ENCODE measurements at regions not wholly inside any gene's neighbourhood (a gene's known extent, or its start where the extent isn't known, plus 50 kb on each side); places are given as distances from the start of the nearest gene placed in this dataset.

DNA sequence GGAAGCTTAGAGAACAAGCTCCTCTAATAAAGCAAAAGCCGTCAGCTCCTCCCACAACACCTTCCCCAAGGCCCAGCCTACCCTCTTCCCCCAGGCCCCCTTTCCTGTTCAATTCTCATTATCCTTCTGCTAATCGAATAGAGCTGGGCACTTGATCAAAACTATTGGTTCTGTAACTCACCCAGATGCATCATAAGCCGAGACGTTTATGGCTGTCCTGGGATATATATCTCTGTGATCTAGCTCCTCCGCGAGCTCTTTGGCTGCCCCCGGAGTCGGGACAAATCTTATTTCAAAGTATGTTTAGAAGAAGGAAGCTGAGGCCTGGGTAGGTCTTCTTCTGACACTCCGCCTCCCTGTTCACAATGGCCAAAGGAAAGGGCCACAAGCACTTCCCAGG is 88.3 kb upstream of the KLHL29 start:
- ATAC-seq (no peak), DNase-seq (no peak)
- no peak overlapping the region for H3K27ac ChIP-seq (ENCODE audit: low read length)
- no peak overlapping the region for H3K27ac Mint-ChIP-seq
- no peak overlapping the region for H3K4me3 Mint-ChIP-seq
- no peaks in the 10 kb centered on the region for H3K9me3 Mint-ChIP-seq
- H3K36me3 ChIP-seq (ENCODE audit: control insufficient read depth, insufficient read depth, low read length) = no peaks in the 10 kb centered on the region
- no peaks in the 10 kb centered on the region for H3K4me1 ChIP-seq (ENCODE audit: control insufficient read depth, insufficient read depth, low read length)
- no peaks in the 10 kb centered on the region for H3K36me3 Mint-ChIP-seq
- H3K27me3 Mint-ChIP-seq (ENCODE audit: low read depth in 2 of 2) = peaks cover 6 to 17% of the 10 kb centered on the region in 2 donors
- H3K27me3 ChIP-seq (ENCODE audit: control insufficient read depth, insufficient read depth, low read length) = no peaks in the 10 kb centered on the region
- intact Hi-C loops (cut with micrococcal nuclease) = no loop called here
- H3K9me3 ChIP-seq (ENCODE audit: control insufficient read depth, insufficient read depth, low read length) = no peaks in the 10 kb centered on the region
- TF ChIP-seq, protein P1, sequence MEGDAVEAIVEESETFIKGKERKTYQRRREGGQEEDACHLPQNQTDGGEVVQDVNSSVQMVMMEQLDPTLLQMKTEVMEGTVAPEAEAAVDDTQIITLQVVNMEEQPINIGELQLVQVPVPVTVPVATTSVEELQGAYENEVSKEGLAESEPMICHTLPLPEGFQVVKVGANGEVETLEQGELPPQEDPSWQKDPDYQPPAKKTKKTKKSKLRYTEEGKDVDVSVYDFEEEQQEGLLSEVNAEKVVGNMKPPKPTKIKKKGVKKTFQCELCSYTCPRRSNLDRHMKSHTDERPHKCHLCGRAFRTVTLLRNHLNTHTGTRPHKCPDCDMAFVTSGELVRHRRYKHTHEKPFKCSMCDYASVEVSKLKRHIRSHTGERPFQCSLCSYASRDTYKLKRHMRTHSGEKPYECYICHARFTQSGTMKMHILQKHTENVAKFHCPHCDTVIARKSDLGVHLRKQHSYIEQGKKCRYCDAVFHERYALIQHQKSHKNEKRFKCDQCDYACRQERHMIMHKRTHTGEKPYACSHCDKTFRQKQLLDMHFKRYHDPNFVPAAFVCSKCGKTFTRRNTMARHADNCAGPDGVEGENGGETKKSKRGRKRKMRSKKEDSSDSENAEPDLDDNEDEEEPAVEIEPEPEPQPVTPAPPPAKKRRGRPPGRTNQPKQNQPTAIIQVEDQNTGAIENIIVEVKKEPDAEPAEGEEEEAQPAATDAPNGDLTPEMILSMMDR (IDR thresholded peaks at IDR 0.05) = no peak
- 92% methylated on average over 9 of the region's 9 CpGs for WGBS (ENCODE audit: insufficient coverage)
- H3K4me1 Mint-ChIP-seq = no peaks in the 10 kb centered on the region
- H3K4me3 ChIP-seq (ENCODE audit: low read length) = no peak overlapping the region

DNA sequence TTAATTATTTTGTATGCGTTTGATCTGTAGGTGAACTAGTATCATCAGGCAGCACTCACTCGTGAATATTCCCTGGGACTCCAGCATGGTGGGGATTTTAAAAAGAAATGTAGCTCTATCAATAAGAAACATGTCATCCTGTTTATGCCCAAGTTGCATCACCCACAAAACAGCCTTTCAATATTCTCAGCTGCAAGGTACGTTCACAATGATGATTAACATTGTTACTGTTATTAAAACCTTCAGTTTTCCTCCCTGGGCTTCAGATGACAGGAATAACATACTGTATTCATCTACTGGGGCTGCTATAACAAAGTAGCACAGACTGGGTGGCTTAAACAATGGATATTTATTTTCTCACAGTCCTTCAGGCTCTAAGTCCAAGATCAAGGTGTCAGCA is 87.9 kb upstream of the KLHL29 start:
- Histone ChIP-seq H3K27ac (ENCODE audit: low read length) (no peak overlapping the region), H3K9me3 (ENCODE audit: control insufficient read depth, insufficient read depth, low read length) (no peaks in the 10 kb centered on the region), H3K27me3 (ENCODE audit: control insufficient read depth, insufficient read depth, low read length) (no peaks in the 10 kb centered on the region), H3K4me1 (ENCODE audit: control insufficient read depth, insufficient read depth, low read length) (no peaks in the 10 kb centered on the region), H3K36me3 (ENCODE audit: control insufficient read depth, insufficient read depth, low read length) (no peaks in the 10 kb centered on the region), H3K4me3 (ENCODE audit: low read length) (no peak overlapping the region)
- Mint-ChIP-seq H3K9me3 (no peaks in the 10 kb centered on the region), H3K4me1 (no peaks in the 10 kb centered on the region), H3K36me3 (no peaks in the 10 kb centered on the region), H3K27me3 (ENCODE audit: low read depth in 2 of 2) (peaks cover 6 to 17% of the 10 kb centered on the region in 2 donors), H3K27ac (no peak overlapping the region), H3K4me3 (no peak overlapping the region)
- DNase-seq = no peak
- ATAC-seq = no peak
- intact Hi-C loops (cut with micrococcal nuclease) = no loop called here
- 63% methylated on average over 3 of the region's 3 CpGs for WGBS (ENCODE audit: insufficient coverage)
- TF ChIP-seq, protein P1 (IDR thresholded peaks at IDR 0.05) = no peak

DNA sequence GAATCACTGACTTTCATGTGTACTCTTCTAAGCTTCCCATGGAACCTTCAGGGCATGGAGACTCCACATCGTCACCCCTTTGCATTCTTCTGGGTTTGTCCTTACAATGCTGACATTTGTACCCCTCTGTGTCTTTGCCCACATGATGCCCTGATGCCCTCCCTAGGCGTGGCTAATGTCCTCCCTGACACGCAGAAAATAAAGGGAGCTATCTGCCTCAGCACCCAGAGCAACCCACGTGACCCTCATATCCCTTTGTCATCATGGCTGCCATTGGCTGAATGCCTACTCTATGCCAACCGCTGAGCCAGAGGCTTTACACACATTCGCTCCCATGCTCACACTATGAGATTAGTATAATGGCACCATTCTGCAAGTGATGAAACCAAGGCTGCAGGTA is 86.4 kb upstream of the KLHL29 start:
- no peaks in the 10 kb centered on the region for H3K9me3 Mint-ChIP-seq
- H3K27me3 ChIP-seq (ENCODE audit: control insufficient read depth, insufficient read depth, low read length) = no peaks in the 10 kb centered on the region
- H3K36me3 Mint-ChIP-seq = no peaks in the 10 kb centered on the region
- H3K4me3 ChIP-seq (ENCODE audit: low read length) = no peak overlapping the region
- H3K9me3 ChIP-seq (ENCODE audit: control insufficient read depth, insufficient read depth, low read length) = no peaks in the 10 kb centered on the region
- intact Hi-C loops (cut with micrococcal nuclease) = no loop called here
- H3K27ac ChIP-seq (ENCODE audit: low read length) = no peak overlapping the region
- H3K4me1 ChIP-seq (ENCODE audit: control insufficient read depth, insufficient read depth, low read length) = no peaks in the 10 kb centered on the region
- DNase-seq (no peak), ATAC-seq (no peak)
- WGBS (ENCODE audit: insufficient coverage) = 91% methylated on average over 6 of the region's 6 CpGs
- H3K36me3 ChIP-seq (ENCODE audit: control insufficient read depth, insufficient read depth, low read length) = no peaks in the 10 kb centered on the region
- no peaks in the 10 kb centered on the region for H3K4me1 Mint-ChIP-seq
- peaks cover 6 to 17% of the 10 kb centered on the region in 2 donors for H3K27me3 Mint-ChIP-seq (ENCODE audit: low read depth in 2 of 2)
- no peak overlapping the region for H3K4me3 Mint-ChIP-seq
- TF ChIP-seq, protein P1 (IDR thresholded peaks at IDR 0.05) = no peak
- no peak overlapping the region for H3K27ac Mint-ChIP-seq

DNA sequence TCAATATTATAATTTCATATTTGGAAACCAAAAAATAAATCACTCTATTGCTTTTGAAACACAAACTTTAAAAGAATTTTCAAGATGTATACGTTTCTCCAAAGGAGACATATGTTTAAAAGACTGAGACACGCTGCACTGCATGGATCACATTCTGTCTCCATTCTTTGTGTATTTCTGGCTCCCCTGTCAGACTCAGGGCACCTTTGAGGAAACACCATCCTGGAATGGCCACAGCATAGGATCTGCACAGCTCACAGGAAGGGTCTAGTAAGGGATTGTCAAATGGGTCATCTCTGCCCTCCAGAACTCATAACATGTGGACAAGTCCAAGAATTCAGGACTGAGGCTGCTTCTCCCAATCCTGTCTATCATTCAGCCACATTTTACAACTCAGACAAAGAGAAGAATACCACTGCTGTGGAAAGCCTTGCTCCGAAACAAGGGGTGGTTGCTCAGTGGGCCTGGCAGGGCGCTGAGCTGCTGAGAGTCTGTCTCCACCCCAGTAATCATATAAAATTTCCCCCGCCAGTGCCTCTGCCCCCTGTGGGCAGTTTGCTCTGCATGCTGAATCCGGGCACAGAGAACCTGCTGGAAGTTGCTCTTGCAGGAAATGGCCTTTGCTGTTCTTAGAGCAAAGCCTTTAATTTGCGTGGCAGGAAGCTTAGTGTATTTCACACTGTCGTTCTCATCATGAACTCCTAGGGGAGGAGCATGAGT is 85.3 kb upstream of the KLHL29 start:
- intact Hi-C loops (cut with micrococcal nuclease) = no loop called here
- DNase-seq (no peak), ATAC-seq (no peak)
- Histone ChIP-seq H3K4me1 (ENCODE audit: control insufficient read depth, insufficient read depth, low read length) (no peaks in the 10 kb centered on the region), H3K36me3 (ENCODE audit: control insufficient read depth, insufficient read depth, low read length) (no peaks in the 10 kb centered on the region), H3K9me3 (ENCODE audit: control insufficient read depth, insufficient read depth, low read length) (no peaks in the 10 kb centered on the region), H3K27ac (ENCODE audit: low read length) (no peak overlapping the region), H3K4me3 (ENCODE audit: low read length) (no peak overlapping the region), H3K27me3 (ENCODE audit: control insufficient read depth, insufficient read depth, low read length) (no peaks in the 10 kb centered on the region)
- Mint-ChIP-seq H3K4me1 (no peaks in the 10 kb centered on the region), H3K27me3 (ENCODE audit: low read depth in 2 of 2) (peaks cover 2 to 9% of the 10 kb centered on the region in 2 donors), H3K9me3 (no peaks in the 10 kb centered on the region), H3K4me3 (no peak overlapping the region), H3K27ac (no peak overlapping the region), H3K36me3 (no peaks in the 10 kb centered on the region)
- TF ChIP-seq, protein P1 (IDR thresholded peaks at IDR 0.05) = no peak
- WGBS (ENCODE audit: insufficient coverage) = 82% methylated on average over 8 of the region's 8 CpGs
